Hindlimb muscle (tissue), 1 donor: ENCODE measurements at regions not wholly inside any gene's neighbourhood (a gene's known extent, or its start where the extent isn't known, plus 50 kb on each side); places are given as distances from the start of the nearest gene placed in this dataset.

Experiments used
- DNase-seq: peaks from one replicate; pipeline ENCODE4 v3.0.0-alpha.2; 2013

DNA sequence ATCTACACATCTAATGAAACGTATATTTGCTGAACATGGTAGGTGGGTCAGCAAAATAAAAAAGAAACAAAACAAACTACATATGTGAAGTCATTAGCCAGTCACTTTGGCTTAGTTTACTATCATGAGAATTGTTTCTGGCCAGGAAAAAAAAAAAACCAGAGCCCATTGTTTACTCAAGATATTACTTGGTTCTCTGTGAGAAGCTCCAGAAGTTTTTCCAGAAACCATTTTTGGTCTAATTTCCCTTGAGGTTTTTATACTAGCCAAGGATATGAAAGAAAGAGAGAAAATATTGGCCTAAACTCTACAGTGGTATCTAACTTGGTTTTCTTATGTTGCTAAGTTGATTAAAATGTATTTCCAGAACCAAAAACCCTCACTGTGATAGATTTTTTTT, 259.1 kb downstream of the PDHA2 start:
- DNase-seq = no peak

DNA sequence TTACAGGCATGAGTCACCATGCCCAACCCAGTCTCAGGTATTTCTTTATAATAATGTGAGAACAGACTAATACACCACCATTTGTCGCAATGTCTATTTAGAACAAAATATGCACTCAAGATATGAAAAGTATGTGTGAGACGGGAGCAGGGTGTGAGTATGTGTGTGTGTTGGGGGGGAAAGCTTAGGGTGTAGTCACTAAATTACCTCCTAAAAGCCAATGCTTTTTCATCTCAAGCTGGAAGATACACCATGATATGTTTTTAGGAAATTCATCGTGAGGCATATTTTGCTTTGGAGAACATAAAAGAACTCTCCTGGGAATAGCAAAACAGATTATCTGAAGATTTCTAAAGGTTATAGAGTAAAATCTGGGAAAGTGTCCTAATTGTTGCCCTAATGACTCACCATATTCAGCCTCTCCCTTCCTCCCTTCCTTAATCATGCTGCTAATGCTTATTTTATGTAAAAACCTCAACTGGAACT, 262.7 kb downstream of the PDHA2 start:
- no peak for DNase-seq

DNA sequence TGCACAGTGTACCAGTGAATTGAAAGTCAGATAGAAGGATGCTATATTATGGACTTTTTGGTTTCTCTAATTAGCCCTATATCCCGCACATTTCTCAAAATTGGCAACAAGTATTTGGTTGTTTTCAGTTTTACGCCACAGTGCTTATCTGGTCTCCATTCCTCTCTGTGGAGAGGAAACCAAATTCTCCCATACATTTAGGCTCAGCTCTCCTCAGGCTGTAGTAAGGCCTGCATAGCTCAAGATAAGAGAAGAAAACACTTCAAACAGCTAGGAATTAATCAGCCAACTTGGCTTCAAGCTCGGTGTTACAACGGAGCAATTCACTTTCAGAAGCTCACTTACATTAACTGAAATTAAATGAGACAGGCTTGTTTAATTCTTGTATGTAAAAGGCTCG, 263.2 kb downstream of the PDHA2 start:
- no peak for DNase-seq

DNA sequence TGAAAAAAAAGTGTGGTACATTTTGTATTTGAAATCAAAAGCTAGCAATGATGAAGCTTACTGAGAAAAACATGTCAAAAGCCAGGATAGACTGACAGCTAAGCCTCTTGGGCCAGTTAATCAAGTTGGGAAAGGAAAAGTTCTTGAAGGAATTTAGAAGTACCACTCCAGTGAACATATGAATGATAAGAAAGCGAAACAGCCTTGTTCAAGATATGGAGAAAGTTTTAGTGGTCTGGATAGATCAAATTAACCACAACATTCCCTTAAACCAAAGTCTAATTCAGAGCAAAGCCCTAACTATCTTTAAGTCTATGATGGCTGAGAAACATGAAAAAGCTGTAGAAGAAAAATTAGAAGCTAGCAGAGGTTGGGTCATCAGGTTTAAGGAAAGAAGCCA, 268.3 kb downstream of the PDHA2 start:
- DNase-seq = no peak

DNA sequence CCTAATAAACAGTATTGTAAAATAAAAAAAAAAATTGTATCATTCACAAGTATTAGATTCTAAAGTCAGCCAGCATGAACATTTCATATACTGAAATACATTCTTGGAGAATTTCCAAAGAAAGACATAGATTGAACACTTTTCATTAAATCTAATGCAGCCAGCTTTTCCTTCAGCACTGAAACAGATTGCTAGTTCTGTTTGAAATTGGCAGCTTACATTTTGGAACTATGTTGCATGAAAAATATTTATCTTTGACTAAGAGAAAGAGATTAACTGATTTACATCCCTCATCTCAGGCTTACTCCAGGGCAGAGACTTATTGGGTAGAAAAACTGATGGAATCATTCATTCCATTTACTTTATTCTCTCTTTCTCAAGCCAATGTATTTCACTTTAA, 272.7 kb downstream of the PDHA2 start:
- DNase-seq = no peak

DNA sequence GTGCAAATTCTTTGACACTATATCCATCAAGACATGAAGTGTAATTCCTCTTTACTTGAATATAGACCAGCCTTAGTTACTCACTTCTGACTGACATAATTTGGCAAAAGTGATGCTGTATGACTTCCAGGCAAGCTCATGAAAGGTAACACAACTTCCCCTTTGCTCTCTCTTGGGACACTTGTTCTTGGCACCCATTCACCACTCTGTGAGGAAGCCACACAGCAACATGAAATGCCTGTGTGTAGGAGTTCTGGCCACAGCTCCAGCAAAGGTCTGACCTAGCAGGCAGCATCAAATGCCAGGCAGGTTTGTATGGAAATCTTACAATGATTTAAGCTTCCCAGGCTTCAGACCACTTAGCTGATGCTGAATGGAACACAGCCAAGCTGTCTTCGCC, 280.3 kb downstream of the PDHA2 start:
- DNase-seq = no peak

DNA sequence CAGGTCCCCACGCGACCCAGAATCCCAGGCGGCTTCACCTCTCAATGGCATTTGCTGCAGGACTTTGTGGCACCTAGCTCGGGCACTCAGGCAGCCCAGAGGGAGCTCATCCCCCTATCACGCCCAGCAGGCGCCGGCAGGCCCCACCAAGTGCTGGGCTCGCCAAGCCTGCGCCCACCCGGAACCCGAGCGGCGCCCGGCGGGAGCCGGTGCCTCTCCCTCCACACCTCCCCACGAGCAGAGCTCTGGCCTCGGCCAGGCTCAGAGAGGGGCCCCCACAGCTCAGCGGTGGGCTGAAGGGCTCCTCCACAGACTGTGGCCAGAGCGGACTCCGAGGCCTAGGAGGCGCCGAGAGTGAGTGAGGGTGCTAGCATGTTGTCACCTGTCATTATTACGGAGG, 286.3 kb downstream of the PDHA2 start:
- no peak for DNase-seq

DNA sequence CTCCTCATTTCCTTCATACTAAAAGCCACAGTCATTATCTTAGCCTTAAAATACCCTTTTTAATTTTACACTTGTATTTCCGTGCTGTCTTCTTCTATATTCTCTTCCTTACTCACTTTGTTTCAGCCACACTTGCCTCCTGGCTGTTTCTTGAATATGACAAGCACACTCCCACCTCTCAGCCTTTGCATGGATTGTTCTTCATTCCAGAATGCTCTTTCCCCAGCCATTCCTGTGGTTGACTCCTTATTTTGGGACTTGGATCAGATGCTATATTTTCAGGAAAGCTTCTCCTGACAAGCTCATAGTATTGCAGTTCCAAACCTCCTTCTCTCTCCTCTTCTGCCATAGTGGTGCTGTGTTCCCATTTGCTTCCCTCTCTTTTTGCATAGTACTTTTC, 291.3 kb downstream of the PDHA2 start:
- no peak for DNase-seq

DNA sequence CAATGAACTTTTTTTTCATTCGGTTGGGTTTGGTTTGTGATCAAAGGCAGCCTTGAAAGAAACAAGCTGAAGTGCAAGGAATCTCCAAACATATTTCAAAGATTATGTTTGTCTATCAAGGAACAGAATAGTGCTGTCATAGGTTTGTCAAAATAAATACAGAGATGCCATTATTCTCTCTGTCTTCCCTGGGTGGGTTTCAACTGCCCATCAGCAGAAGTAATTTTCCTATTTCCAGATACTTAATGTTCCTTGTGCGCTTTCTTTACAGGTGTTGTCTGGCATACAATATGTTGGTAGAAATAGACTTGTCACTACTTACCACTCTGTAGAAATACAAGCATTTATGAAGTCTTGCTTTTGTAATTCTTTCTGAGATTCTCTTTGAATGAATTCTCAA, 294.9 kb downstream of the PDHA2 start:
- DNase-seq = no peak

DNA sequence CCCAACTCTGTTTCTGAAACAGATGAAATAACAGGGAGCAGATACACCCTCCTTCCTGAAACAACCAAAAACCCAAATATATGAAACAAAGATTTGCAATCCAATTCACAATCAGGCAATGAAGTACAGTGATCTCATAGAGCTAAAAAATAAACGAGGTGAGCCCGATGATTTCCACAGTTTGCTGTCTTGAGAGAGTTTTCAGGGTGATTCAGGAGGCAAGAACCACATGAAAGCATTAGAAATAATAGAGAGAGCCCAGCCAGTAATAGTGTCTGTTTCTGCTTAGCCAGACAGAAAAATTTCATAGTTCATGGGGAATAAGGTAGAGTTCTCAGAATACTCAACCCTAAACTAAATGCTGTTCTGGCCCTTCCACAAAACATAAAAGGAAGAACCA, 296.2 kb downstream of the PDHA2 start:
- no peak for DNase-seq

DNA sequence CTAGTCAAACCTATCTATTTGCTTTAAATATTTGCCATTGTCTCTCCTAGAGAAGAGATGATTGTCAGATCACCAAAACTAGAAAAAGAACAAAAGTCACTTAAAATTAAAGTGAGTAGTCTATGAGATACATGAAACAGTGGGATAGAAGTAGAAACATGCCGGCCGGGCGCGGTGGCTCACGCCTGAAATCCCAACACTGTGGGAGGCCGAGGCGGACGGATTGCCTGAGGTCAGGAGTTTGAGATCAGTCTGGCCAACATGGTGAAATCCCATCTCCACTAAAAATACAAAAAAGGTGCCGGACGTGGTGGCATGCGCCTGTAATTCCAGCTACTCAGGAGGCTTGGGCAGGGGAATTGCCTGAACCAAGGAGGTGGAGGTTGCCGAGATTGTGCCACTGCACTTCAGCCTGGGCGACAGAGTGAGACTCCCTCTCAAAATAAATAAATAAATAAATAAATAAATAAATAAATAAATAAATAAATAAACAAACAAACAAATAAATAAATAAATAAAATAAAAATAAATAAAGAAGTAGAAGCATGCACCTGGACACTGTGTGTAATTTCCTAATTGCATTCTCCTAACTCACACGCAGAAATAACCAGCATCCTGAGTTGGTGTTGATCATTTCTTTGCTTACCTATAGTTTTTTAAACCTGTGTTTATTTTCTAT, 299.5 kb downstream of the PDHA2 start:
- no peak for DNase-seq

DNA sequence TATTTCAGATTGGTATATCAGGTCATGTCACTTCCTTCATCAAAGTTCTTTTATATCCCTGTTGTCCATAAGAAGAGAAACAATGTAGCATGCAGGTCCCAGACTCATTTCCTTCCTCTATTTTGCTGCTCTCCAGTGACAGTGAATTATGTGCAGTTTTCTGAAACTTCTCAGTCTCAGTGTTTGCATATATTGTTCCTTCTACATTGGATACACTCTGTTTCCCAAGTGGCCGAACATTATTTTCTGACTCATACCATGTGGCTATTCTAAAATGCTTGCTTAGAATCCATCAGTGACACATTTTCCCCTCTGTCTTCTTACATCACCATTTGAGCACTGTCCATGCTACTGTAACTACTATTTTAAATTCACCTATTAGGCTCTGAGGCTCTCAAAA, 305.7 kb downstream of the PDHA2 start:
- DNase-seq = no peak

DNA sequence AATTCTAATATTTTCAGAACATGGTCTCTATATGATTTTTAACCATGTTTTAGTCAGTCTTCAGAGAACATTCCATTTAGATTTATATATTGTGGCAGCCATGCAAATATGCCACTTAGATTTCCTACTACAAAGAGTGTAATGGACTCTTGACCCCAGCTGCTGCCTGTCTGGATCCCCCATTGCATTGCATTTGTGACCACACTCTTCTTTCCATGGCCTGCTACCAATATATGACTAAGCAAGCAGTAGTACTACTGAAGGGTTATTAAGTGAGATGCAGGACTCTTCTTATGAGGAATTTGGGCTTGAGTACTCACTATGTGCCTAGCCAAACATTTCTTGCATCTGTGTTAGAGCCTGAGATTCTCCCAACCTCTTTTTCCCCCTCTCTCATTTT, 306.8 kb downstream of the PDHA2 start:
- no peak for DNase-seq

DNA sequence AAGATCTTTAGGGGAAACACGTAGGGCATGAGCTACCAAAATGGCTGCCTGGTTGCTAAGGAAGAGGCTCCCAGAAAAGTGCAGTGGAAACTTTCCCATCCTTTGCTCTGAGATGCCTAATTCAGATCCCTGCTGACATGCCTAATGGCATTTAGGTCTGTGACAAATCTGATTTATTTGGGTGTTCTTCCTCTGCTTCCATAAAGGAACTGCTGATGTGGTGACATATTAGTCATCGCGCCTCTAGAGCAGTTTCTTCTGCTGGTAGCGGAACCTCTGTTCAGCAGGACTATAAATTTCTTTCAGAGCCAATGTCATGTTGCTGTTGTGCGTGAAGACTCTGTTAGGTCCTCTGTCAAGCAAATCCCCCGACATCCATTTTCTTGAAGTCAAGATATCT, 310.0 kb downstream of the PDHA2 start:
- DNase-seq = no peak

DNA sequence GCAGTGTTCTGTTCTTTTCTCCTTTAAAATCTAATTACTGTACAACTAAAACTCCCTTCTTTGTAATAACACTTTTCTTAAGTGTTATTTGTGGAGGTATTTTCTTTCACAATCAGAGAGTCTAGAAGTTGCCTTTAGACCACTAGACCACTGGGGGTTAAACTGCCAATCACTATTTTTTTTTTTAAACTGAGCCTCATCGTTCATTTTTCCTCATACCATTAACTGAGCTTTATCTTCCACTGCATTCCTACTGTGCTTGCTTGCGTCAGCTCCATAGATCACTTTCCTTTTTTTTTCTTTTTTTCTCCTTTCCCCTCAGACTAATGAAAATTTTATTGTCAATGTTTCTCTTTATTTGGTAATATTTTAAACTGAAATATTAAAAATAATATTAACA, 310.6 kb downstream of the PDHA2 start:
- no peak for DNase-seq

DNA sequence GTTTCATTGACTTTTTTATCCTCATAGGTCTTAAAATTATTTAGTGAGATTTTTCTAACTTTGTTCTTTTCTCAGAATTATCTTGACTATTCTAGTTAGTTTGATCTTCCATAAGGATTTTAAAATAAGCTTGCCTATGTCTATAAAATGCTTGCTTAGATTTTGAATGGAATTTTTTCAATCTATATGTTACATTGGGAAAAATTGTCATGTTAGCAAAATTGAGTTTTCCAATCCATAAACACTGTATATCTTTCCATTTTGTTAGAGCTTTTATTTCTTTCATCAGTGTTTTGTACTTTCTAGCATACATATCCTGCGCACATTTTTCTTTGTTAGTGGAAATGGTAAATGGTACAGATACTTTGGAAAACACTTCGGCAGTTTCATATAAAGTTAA, 312.9 kb downstream of the PDHA2 start:
- DNase-seq = no peak

DNA sequence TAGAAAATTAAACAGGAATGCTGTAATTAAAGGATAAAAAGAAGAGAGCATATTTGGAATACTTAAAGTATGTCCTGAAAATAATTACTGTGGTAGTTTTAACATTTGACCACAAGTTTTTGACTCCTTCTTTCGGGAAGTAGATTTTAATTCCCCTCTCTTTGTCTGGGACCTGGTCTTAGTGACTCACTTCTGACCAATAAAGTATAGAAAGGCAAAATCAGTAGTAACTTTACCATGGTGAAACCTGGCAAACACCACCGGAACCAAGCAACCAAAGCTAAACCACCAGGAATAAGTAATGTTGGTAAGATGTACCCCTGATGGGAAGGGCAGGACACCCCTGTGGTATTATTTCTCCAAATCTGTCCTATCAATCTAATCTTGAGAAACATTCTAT, 314.8 kb downstream of the PDHA2 start:
- DNase-seq = no peak

DNA sequence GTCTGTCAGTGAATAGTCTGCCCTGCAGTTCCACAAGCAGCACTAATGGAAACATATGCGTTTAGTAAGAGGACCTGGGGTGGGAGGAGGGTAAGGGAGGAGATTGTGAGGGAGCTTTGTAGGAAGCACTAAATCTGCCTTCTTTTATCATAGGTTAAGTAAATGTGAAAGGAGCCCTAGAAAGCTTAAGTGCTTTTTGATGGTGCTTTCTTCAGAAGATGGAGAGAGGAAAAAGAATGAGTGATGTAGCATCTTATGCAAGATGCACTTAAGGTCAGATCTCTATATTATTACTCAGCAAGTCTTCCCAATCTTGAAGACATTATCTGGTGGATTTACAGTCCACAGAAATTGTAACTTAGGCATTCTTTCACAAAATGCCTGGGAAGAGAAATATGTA, 322.7 kb downstream of the PDHA2 start:
- DNase-seq = no peak

DNA sequence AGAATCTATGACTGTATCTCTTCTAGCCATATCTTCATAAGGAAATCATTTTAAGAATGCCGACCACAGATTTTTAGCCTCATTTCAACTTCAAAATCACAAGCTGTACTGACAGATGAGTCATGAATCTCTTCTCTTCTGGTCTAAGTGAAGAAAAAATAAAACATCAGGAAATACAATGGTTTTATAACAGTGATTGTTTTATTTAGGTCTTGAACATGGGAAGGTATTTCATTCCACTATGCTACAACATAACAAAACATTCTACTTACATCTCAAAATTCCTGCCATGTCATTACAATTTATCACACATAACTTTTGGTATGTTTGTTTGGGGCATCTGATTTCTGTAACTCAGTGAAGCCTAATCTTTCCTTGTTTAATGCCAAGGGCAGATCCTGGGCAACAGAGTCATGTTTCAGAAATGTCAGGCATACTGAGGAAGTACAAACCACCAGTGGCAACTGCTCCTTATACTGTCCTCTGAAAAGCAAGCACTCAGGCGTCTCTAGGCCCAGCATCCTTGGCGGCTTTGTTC, 325.0 kb downstream of the PDHA2 start:
- DNase-seq = no peak

DNA sequence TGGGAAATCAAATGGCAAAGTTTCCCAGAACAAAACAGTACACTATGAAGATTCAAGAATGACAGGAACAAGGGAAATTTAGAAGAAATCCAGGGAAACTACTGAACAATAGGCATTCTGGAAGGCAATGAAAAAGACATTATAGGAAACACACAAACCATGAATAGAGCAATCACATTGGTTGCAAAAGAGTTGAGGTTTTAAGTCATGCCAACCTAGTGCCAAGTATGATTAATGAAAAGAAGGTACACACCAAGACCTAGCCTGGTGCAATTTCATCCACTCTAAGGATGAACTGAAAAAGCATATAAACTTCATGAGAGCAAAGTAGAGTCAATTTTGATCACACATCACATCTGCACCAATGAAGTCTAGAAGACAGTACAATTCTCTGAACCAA, 326.9 kb downstream of the PDHA2 start:
- DNase-seq = no peak

DNA sequence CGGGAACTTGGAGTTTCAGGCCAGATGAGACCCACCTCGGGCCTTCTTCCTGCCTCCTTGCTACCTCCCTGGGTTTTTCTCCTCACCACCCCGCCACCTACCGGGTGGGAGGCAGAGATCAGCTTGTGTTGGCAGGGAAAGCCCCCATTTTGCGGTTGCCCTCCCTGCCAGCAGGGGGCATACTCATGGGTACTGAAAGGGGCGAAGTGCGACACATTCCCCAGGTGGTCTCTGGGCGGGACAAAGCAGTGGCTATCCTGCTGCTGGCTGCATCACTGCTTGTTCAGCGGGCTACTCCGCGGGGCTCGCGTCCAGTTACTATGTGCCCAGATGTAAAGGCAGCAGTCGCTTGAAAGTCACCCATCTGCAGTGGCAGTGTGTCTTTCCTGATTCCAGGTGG, 330.3 kb downstream of the PDHA2 start:
- DNase-seq = no peak

DNA sequence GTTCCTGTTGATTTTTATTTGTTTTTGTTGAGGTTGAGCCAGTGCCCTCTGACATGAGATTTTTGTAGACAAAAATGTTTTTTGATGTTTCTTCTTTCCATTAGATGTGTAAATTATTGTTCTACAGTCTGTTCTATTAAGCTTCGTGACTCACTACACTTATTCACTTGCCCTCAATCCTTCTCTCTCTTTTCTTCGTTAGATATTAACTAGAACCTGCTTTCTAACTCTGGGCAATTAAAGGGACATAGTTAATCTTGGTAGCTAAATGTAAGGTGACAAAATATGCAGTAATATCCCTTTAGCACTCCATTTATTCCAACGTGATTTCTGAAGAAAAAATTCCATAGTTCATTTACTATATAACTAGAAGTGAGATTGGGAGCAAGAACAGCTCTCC, 333.9 kb downstream of the PDHA2 start:
- DNase-seq = no peak

DNA sequence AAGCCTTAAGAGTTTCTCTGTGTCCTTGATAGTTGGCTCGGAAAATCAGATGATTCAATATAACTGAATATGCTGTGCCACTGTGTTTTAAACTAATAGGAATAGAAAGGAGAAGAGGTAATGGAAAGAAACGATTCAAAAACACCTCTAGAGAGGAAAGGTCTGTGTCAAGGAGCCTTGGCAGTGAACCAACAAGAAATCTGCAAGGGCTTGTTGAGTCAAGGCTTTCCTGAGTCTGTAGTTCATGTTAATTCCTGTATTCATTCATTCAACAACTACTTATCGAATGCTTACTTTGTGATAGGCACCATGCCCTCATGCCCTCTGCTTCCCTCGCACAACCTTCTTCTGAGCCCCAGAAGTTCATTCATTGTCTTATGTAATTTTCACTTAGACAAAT, 336.0 kb downstream of the PDHA2 start:
- no peak for DNase-seq

DNA sequence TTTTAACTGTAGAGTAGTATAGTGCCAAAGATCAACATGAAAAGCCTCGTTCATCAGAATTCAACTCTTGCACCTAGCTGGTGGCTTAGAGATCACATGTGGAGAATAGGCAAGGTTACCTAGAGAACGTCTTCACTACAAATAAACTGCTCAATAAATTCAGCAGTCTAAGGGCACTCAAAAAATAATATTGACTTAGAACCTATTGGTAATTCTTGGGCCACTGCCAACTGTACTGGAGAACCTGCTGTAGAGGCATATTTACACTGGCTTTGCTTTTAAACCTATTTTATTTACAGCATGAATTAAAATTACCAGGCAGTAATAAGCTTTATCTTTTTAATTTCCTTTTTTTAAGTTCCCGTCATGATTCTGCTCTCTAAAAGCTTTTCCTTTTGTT, 343.7 kb downstream of the PDHA2 start:
- DNase-seq = no peak

DNA sequence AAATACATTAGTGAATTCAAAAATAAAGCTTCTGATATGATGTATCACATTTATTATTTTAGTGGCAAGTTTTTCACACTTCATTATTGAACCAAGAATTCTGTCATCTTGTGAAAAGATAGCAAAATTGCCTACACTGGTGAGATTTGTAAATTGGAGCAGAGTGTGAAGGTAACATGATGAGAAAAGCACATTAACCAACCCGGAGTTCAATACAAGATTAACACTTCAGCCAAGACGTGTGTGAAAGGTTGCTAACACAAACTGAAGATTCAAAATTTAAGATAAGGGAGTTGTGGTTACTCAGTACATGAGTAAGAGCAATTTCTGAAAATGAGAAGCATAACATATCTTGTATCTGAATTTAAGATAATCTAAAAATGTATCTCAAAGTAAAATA, 346.7 kb downstream of the PDHA2 start:
- DNase-seq = no peak
